Panc1 (cell line): ENCODE measurements at regions not wholly inside any gene's neighbourhood (a gene's known extent, or its start where the extent isn't known, plus 50 kb on each side); places are given as distances from the start of the nearest gene placed in this dataset.
"Not testable (repeated sequence)": the region's sequence is repeated elsewhere in the genome, so short reads cannot be mapped to it uniquely, and the experiment has no call there.

ENCODE experiments used
- ATAC-seq: fragments of 200-7000 bp; cut with Tn5 transposase; 2 replicates; pipeline ENCODE4 v1.9.1; 2020; ENCODE audit warnings: mild to moderate bottlenecking, moderate library complexity
- BruUV-seq: library from RNA; stranded (reverse); fragments of 400-500 nt; replicated peaks from 2 replicates; lab custom pipeline; 2021; lab: Mats Ljungman, UMichigan
- CTCF ChIA-PET: fragments of 300-600 bp; sonication (Branson Sonifier 250); formaldehyde crosslinking; loops from one replicate; lab custom pipeline; 2022; ENCODE audit warnings: antibody characterized with exemption; lab: Charles Lee
- POLR2A ChIA-PET: fragments of 300-600 bp; sonication (Branson Sonifier 250); formaldehyde crosslinking; loops from one replicate; lab custom pipeline; 2022; ENCODE audit warnings: antibody characterized with exemption; lab: Charles Lee
- DNase-seq: peaks from one replicate; pipeline ENCODE4 v3.0.0-alpha.2; 2010; ENCODE audit warnings: low read depth, low spot score
- H3K27ac ChIP-seq: 2 replicates; pipeline ENCODE4 v1.5.1; 2011; ENCODE audit warnings: mild to moderate bottlenecking, low read length, inconsistent platforms
- H3K27me3 ChIP-seq: fragments of 200-500 bp; sonication (Bioruptor generic); 2 replicates; pipeline ENCODE4 v1.6.0; 2014; ENCODE audit warnings: low read length, inconsistent platforms; ENCODE audit not compliant: control insufficient read depth, insufficient read depth
- H3K36me3 ChIP-seq: fragments of 200-500 bp; sonication (Bioruptor generic); 2 replicates; pipeline ENCODE4 v1.5.1; 2014; ENCODE audit warnings: inconsistent platforms, mild to moderate bottlenecking, low read length, moderate library complexity; ENCODE audit not compliant: control insufficient read depth, insufficient read depth
- H3K4me1 ChIP-seq: 2 replicates; pipeline ENCODE4 v1.5.1; 2011; ENCODE audit warnings: inconsistent platforms, mild to moderate bottlenecking, low read length, moderate library complexity; ENCODE audit not compliant: control insufficient read depth, insufficient read depth
- H3K4me3 ChIP-seq, 2 experiments: 2 replicates each; pipeline ENCODE4 v1.5.1; 2011 to 2012; ENCODE audit warnings: low read depth in 2 of 2, low read length in 2 of 2, mild to moderate bottlenecking in 2 of 2, inconsistent platforms in 1 of 2, moderate library complexity in 1 of 2
- H3K9me3 ChIP-seq: fragments of 200-500 bp; sonication (Bioruptor generic); 2 replicates; pipeline ENCODE4 v1.5.1; 2014; ENCODE audit warnings: low read depth, mild to moderate bottlenecking, inconsistent platforms, low read length, moderate library complexity; ENCODE audit not compliant: control insufficient read depth, insufficient read depth
- POLR2AphosphoS5 ChIP-seq: IDR thresholded peaks from 2 replicates; pipeline ENCODE4 v1.6.1; 2012; ENCODE audit warnings: mild to moderate bottlenecking, low read depth, low read length, moderate library complexity
- SIN3A ChIP-seq: IDR thresholded peaks from 2 replicates; pipeline ENCODE4 v1.6.1; 2012; ENCODE audit warnings: low read depth, mild to moderate bottlenecking, low read length, moderate library complexity, borderline replicate concordance; ENCODE audit not compliant: insufficient read depth
- TCF7L2 ChIP-seq: IDR thresholded peaks from 2 replicates; pipeline ENCODE4 v1.6.1; 2011; ENCODE audit warnings: mild to moderate bottlenecking, low read depth, low read length, inconsistent platforms
- in situ Hi-C: cut with HindIII; loops from 2 replicates; pipeline ENCODE4 v1.10.0; 2016; ENCODE audit warnings: low sequenced_read_pairs, low pct_unique_long_range_greater_than_20kb
- intact Hi-C: fragments of 100-400 bp; cut with micrococcal nuclease; formaldehyde crosslinking; loops from one replicate; pipeline ENCODE4 v1.10.0; 2022; ENCODE audit not compliant: unreplicated experiment
- TF ChIP-seq, protein P1 (sequence below): fragments of 450-650 bp; IDR thresholded peaks from 2 replicates; pipeline ENCODE4 v1.5.1; 2017; ENCODE audit warnings: mild to moderate bottlenecking
- TF ChIP-seq, protein P2 (sequence below), 2 experiments: IDR thresholded peaks; 2 replicates each; pipeline ENCODE4 v1.6.1; 2011 to 2012; ENCODE audit warnings: low read depth in 2 of 2, control low read depth in 1 of 2, low read length in 1 of 2, mild to moderate bottlenecking in 1 of 2, moderate library complexity in 1 of 2; ENCODE audit not compliant: insufficient read depth in 1 of 2

DNA sequence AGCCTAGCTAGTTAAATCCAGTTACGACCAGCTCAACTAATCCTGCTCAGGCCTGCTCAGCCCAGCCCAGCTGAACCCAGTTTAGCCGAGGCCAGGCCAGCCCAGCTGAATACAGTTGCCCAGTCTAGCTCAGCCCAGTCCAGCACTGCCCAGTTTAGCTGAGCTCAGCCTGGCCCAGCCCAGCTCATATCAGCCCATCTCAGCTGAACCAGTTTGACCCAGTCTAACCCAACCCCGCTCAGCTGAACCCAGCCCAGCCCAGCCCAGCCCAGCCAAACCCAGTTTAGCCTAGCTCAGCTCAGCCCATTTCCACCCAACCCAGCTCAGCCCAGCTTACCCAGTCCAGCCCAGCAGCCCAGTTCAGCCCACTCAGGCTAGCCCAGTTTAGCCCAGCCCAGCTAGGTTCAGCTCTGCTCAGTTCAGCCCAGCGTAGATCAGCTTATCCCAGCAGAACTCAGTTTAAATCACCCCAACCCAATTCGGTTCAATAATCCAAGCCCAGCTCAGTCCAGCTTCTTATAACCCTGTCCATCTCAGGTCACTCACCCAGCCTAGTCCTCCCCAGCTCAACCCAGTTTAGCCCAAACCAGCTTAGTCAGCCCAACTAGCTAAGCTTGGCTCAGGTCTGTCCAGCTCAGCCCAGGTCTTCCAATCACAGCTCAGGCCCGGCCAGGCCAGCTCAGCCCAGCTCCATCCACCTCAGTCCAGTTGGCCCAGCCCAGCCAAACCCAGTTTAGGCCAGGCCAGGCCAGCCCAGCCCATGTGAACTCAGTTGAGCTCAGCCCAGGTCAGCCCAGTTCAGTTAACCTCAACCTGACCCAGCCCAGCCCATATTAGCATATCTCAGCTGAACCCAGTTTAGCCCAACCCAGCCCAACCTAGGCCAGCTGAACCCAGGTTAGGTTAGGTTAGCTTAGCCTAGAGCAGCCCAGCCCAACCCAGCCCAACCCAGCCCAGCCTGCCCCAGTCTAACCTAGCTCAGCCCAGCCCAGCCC, 76.7 kb downstream of the TMEM121 start:
- POLR2A ChIA-PET: interaction anchor here (0.6 kb wide), 1 partner anchor 53 kb away, joined by 6 read pairs; no protein-coding TSS in a partner anchor
- CTCF ChIA-PET: interaction anchor here (0.6 kb wide), 1 partner anchor 13 kb away, joined by 7 read pairs; no protein-coding TSS in a partner anchor
- intact Hi-C loops: no loop called here
- no peak for DNase-seq
- no peaks in the 10 kb centered on the region for H3K9me3 ChIP-seq
- H3K36me3 ChIP-seq: no peaks in the 10 kb centered on the region
- TF ChIP-seq, protein P1, sequence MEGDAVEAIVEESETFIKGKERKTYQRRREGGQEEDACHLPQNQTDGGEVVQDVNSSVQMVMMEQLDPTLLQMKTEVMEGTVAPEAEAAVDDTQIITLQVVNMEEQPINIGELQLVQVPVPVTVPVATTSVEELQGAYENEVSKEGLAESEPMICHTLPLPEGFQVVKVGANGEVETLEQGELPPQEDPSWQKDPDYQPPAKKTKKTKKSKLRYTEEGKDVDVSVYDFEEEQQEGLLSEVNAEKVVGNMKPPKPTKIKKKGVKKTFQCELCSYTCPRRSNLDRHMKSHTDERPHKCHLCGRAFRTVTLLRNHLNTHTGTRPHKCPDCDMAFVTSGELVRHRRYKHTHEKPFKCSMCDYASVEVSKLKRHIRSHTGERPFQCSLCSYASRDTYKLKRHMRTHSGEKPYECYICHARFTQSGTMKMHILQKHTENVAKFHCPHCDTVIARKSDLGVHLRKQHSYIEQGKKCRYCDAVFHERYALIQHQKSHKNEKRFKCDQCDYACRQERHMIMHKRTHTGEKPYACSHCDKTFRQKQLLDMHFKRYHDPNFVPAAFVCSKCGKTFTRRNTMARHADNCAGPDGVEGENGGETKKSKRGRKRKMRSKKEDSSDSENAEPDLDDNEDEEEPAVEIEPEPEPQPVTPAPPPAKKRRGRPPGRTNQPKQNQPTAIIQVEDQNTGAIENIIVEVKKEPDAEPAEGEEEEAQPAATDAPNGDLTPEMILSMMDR: no peak
- TF ChIP-seq SIN3A: no peak
- no peak for TF ChIP-seq POLR2AphosphoS5
- TF ChIP-seq, protein P2, sequence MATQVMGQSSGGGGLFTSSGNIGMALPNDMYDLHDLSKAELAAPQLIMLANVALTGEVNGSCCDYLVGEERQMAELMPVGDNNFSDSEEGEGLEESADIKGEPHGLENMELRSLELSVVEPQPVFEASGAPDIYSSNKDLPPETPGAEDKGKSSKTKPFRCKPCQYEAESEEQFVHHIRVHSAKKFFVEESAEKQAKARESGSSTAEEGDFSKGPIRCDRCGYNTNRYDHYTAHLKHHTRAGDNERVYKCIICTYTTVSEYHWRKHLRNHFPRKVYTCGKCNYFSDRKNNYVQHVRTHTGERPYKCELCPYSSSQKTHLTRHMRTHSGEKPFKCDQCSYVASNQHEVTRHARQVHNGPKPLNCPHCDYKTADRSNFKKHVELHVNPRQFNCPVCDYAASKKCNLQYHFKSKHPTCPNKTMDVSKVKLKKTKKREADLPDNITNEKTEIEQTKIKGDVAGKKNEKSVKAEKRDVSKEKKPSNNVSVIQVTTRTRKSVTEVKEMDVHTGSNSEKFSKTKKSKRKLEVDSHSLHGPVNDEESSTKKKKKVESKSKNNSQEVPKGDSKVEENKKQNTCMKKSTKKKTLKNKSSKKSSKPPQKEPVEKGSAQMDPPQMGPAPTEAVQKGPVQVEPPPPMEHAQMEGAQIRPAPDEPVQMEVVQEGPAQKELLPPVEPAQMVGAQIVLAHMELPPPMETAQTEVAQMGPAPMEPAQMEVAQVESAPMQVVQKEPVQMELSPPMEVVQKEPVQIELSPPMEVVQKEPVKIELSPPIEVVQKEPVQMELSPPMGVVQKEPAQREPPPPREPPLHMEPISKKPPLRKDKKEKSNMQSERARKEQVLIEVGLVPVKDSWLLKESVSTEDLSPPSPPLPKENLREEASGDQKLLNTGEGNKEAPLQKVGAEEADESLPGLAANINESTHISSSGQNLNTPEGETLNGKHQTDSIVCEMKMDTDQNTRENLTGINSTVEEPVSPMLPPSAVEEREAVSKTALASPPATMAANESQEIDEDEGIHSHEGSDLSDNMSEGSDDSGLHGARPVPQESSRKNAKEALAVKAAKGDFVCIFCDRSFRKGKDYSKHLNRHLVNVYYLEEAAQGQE (IDR thresholded peaks at IDR 0.05; ENCODE audit: insufficient read depth in 1 of 2, low read depth in 2 of 2, low read length in 1 of 2): no peak
- no peak for TF ChIP-seq TCF7L2
- in situ Hi-C loops: no loop called here
- no peak overlapping the region for H3K4me3 ChIP-seq
- H3K27me3 ChIP-seq: no peaks in the 10 kb centered on the region
- no peak for ATAC-seq
- no TSS peak for BruUV-seq
- no peak overlapping the region for H3K27ac ChIP-seq
- no peaks in the 10 kb centered on the region for H3K4me1 ChIP-seq

DNA sequence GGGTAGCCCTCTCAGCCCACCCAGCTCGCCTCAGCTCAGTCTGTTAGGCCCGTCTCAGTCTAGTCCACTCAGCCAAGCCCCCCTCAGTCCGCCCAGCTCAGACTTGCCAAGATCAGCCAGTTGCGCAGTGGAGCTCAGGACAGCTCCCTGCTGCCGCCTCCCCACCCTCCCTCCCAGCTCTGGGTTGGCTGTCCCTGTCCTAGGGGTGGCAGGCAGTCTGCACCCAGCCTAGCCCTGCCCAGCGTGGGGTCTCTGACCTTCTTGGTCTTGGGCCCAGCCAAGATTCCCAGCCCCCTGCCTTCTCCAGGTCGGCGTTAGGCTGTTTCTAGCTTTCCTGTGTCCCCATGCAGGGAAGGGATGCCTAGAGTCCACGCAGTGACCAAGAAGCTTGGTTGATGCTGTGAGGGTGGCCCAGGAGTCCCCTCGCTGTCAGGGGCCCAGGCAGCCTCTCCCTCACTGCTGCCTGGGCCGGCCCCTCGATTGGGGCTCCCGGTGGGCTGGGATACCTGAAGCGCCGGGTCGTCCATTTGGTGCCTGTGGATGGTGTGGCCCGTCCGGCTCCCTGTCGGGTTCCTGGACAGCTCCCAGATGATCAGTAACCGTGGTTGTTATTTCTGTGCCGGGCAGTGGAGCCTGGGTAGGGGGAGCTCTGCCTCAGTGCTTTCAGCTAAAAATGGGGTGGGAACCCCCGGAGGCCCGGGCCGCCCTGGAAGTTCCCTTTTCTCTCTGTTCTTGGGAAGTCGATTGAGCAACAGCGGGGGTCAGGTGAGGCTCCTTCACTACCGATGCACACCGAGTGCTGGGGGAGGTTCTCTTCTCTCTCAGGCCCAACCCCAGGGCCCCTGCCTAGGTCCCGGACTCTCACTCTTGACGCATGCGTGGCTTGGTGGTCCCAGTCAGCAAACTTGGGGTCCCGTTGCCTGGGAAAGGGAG, 78.4 kb downstream of the TMEM121 start:
- in situ Hi-C loops, H3K9me3 ChIP-seq, ATAC-seq, POLR2A ChIA-PET, DNase-seq, H3K27ac ChIP-seq, H3K4me1 ChIP-seq, H3K27me3 ChIP-seq, BruUV-seq, H3K36me3 ChIP-seq, intact Hi-C loops, H3K4me3 ChIP-seq, CTCF ChIA-PET: not testable (repeated sequence)
